Left ventricle myocardium superior (tissue), 1 donor: ENCODE measurements at regions not wholly inside any gene's neighbourhood (a gene's known extent, or its start where the extent isn't known, plus 50 kb on each side); places are given as distances from the start of the nearest gene placed in this dataset.

Source experiments
- ATAC-seq: fragments of 200-7000 bp; cut with Tn5 transposase; one replicate; pipeline ENCODE4 v1.9.1; 2020; ENCODE audit warnings: mild to moderate bottlenecking, moderate library complexity
- DNase-seq: peaks from one replicate; pipeline ENCODE4 v3.0.0-alpha.2; 2020
- intact Hi-C: fragments of 100-400 bp; cut with micrococcal nuclease; formaldehyde crosslinking; loops from one replicate; pipeline ENCODE4 v1.11.0; 2022
- donor health status: DM: no; HTN: yes; CAD: no; lungs with severe emphysema.

DNA sequence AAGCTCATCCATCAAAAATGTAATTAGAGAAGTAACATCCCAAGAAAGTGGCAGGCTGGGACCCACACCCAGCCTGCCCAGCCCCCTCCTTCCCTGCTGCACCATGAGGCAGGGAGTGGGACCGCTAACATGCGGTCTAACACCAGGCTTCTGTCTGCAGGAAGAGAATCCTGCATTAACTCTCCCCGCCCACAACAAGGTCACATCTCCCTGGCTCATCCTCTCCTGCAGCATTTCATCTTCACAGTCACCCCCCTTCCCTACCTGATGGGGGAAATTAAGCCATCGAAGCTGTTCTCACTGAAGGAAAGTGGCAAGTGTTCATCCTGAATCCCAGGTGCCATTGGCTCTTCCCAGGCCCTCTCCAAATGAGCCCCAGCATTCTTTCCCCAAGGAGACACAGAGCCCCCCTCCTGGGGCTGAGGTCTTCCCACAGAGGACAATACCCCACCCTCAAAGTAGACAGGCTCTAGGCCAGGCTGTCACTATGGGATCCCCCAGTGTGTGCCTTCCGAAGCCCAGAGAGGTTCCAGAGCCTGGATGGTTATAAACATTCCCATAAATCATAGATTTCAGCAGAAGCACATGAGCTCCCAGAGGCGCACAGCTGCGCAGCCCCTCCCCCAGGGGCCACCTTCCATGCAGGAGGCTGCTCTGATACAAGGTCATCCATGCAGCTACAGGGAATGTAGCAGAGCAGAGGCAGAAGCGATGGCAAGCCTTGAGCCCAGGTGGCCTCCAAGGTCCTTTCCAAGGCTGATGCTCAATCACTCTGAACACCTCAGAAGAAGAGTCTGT is 148.0 kb downstream of the OAT start:
- ATAC-seq (no peak), DNase-seq (no peak)
- intact Hi-C loops: no loop called here

GRCh38 chr10:124268976-124269375 is 149.7 kb downstream of the OAT start:
- intact Hi-C loops: no loop called here
- ATAC-seq: no peak
- no peak for DNase-seq

DNA sequence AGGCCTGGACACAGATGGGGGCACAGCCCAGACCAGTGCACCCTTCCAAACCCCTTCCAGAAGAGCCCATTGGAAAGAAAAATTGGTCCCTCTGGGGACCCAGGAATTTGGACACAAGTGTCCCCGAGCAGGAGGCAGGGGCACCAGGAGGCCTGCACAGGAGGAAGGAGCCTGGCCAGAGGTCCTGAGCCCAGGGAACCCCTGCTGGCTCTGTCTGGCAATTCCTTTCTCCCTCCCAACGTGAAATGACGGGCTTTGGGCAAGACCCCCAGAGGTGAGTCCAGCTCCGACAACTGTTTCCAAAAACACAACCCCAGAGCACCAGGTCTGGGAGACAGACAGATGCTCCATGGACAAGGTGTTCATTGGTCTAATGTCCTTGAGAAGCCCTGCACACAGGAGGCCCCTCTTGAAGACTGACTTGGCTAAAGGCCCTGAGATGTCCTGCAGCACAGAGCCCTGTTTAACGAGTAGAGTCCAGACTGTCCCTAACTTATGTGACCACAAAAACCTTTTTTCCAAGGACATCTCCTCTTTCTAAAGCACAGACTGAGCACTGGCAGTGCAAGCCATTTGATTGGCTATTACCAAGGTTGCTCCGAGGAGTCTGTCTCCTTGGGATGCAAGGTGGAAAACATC is 150.7 kb downstream of the OAT start:
- intact Hi-C loops: no loop called here
- no peak for DNase-seq
- ATAC-seq: no peak

DNA sequence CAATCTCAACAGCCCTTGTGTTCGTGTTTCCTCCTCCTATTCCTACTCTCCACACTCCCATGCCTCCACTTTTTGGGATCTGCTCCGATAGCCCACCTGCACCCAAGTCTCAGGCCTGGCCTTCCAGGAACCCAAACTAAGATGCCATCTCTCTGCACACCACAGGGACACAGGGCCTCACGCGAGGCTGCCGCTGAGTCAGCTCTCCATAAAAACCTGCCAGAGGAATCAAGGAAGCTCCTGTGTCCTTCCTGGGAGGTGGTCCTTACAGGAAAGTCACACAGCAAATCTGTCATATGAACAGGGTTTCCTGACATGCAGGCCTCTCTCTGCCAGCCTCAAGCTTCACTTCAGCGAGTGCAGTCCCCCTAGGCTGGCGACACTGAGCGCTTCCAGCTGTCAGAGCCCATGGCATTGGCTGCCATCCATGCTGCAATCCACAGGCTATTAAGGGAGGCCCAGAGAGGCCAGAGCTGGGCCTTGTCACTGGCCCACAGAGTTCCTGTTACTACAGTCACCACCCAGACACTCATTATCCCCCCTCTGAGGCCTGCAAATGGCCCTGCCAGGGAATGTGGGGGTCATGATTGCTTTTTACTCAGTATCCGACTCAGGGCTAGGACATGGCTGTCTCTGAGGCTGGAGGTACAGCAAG is 151.4 kb downstream of the OAT start:
- DNase-seq (peak; percentile 45), ATAC-seq (peak; percentile 80)
- intact Hi-C loops: no loop called here

DNA sequence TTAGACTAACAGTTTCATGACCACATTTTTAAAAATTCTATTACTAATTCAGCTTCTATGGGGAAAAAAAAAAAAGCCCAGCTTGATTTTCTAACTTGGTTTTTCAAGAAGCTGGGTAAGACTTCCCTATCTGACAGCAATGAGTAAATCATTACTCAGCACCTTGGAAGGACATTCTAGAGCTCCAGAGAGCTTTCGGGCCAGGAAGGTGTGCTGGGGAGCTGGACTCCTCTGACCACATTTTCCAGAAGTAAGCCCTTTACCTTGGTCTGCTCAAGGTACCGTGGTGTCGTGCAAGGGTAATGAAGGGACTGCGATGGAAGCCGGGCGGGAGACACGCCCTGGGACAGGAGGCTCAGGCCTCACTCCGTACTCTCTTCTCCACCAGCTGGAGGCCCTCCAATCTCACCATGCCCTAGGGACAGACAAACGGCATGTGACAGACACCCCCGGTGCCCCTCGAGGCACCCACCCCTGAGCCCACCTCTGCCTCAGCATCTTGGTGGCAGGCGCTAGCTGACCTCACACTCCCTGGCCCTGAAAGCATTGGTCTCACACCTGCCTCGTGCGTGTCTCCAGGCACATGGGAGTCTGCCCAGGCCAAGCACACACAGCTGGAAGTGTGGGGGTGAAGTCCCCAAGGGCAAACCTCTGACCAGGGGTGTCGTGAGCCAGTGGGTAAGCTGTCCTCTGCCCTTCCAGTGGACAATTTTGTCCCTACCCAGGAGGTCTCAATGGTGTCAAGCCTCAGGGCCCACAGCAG is 152.1 kb downstream of the OAT start:
- ATAC-seq (no peak), DNase-seq (no peak)
- intact Hi-C loops: no loop called here

GRCh38 chr10:124265776-124266467 is 152.8 kb downstream of the OAT start:
- DNase-seq (no peak), ATAC-seq (no peak)
- intact Hi-C loops: no loop called here

- no peak for DNase-seq
Measured at GRCh38 chr10:124265391-124265745, 153.4 kb downstream of the OAT start.

DNA sequence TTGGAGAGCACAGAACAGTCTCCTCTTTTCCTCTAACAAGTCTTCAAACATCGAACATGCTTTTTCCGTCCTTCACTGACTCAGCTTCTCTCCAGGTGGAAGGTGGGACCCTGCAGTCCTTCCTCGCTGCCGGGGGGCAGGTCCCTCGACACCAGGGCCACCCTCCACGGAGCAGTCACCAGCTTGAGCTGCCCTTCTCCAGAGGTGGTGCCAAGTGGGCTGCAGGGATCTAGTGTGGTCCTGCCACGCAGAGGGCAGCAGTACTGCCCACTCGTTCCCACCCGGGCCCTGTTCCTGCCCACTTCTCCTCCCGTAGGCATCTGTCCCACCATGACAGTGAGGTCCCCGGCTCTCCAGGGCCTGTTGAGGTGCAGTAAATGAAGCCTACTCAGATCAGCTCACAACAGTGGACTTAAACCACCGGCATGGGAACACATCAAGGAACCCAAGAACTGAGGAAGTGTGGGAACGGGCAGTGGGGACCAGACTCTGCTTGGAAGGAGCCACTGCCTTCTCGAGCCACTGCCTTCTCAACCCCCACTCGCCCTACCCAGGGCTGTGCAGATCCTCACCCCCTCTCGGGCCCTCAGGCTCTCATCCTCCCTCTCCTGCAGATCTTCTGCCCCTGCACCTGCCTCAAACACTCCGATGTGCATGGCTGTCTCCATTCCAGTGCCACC is 153.9 kb downstream of the OAT start:
- no peak for DNase-seq
- intact Hi-C loops: loop anchor here (5.0 kb wide), 1 partner anchor 268 kb away; no protein-coding TSS in a partner anchor
- ATAC-seq: no peak

More at GRCh38 chr10:124265391-124265745, 153.4 kb downstream of the OAT start:
- no peak for ATAC-seq
- intact Hi-C loops: no loop called here

GRCh38 chr10:124264271-124264670 is 154.5 kb downstream of the OAT start:
- DNase-seq: no peak
- no peak for ATAC-seq
- intact Hi-C loops: loop anchor here (5.0 kb wide), 1 partner anchor 267 kb away; no protein-coding TSS in a partner anchor

- no peak for DNase-seq
- ATAC-seq: no peak
- intact Hi-C loops: loop anchor here (5.0 kb wide), 1 partner anchor 266 kb away; no protein-coding TSS in a partner anchor
Measured at GRCh38 chr10:124263726-124264125, 155.0 kb downstream of the OAT start.

DNA sequence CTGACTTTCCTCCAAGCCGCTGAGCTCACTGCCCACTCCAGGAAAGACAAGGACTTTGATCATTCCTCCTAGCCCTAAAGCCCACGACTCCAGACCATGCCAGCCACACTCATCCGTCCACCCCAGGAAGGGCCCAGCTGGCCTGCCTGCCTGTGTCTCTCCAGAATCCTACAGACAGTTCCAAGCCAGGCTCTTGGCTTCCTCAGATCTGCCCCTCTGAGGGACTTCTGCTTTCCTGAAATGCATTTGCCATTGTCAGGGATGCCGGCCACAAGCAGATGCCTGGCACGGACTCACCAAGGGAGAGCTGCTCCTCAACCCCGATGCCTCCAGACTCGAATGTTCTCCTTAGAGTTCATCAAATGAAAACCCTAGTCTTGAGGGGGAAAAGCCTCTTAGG is 155.8 kb downstream of the OAT start:
- intact Hi-C loops: loop anchor here (5.0 kb wide), 1 partner anchor 266 kb away; no protein-coding TSS in a partner anchor
- ATAC-seq: no peak
- no peak for DNase-seq

DNA sequence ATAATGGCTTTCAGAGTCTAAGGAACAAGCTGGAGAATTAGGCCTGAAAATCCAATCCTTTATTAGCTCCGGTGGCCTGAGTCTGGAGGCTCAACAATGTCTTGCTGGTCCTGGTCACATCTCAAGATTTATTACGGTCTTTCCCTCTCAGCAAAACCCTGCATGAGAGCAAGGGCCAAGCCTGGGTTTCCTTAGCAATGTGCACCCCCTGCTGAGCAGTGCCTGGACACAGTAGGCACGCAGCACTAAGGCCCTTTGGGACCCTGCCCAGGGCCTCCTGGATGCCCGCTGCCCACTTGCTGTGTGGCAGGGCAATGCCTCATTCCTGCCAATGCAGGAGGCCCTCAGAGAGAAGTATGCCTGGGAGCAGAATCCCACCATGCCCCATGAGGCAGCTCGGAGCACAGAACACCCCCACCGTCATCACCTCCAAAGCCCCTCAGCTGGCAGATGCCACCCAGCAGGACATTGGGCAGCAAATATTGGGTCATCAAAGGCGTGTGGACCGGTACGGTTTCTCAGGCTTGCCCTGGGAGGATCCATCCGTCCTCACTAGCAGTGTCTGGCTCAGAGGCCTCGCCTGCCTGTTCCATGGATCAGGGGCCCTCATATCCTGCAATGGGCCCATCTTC is 156.4 kb downstream of the OAT start:
- intact Hi-C loops: loop anchor here (5.0 kb wide), 1 partner anchor 265 kb away; no protein-coding TSS in a partner anchor
- ATAC-seq: no peak
- no peak for DNase-seq

DNA sequence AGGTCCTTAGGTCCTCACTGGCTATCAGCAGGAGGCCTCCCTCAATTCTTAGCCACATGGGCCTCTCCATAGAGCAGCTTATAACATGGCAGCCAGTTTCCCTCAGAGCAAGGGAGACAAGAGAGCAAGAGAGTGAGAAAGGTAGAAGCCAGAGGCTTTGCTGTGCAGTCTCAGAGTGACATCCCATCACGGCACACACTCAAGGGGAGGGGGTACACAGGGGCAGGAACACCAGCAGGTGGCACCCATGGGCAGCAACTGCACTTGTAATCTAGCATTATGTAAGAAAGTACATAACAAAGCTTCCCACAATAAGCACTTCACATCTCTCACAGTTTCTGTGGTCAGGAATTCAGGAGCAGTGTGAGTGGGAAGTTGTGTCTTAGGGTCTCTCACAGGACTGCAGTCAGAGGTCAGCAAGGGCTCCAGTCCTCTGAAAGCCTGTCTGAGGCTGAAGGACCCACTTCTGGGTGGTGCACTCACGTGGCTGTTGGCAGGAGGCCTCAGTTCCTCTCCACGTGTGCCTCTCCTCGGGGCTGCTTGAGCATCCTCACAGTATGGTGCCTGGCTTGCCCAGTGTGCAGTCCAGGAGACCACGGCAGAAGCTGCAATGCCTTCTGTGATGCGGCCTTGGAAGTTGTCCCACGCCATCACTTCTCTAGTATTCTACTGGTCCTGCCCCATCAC is 159.4 kb downstream of the OAT start:
- intact Hi-C loops: no loop called here
- ATAC-seq (no peak), DNase-seq (no peak)

GRCh38 chr10:124257781-124258180 is 160.9 kb downstream of the OAT start:
- intact Hi-C loops: no loop called here
- DNase-seq: no peak
- no peak for ATAC-seq

GRCh38 chr10:124256151-124256550 is 162.6 kb downstream of the OAT start:
- intact Hi-C loops: no loop called here
- ATAC-seq: no peak
- DNase-seq: no peak

DNA sequence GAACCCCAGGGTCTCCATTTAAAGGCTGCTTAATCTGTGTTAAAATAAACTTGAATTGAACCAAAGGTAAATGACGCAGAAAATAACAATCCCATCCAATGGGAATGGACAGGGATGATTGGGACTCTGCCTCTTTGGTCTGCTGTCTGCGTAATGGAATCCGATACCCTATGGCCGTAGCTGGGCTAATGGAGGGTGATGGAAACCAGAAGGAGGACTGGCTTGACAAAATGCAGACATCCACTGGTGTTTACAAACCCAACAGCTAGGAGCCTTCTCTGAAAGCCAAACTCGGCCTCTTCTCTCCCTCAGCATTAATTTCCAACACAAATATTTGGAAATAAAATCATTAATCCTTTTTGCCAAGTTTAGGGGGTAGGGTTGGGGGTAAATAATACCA is 162.2 kb upstream of the CHST15 start:
- intact Hi-C loops: no loop called here
- no peak for ATAC-seq
- no peak for DNase-seq

DNA sequence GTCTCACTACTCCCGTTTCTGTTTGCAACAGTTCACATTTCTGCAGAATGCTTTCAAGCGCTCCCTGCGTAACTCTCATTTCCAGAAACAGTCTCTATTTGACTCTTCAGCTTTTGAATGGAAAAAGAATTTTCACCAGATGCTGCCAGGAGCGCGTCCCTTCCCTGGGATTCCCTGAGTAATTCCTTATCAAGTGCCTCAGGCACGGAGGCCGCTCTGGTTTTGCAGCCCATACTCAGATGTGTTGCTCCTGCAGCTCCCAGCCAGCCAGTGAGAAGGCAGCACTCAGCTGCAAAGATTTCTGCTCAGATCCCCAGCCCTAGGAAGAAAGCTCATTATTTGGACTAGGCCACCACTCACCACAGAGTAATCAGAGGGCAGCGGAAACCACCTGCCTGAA is 161.1 kb upstream of the CHST15 start:
- ATAC-seq: no peak
- intact Hi-C loops: no loop called here
- DNase-seq: no peak
